K562 (cell line): ENCODE measurements at regions not wholly inside any gene's neighbourhood (a gene's known extent, or its start where the extent isn't known, plus 50 kb on each side); places are given as distances from the start of the nearest gene placed in this dataset.

Experiments
- ATAC-seq: fragments of 200-7000 bp; cut with Tn5 transposase; 3 replicates; pipeline ENCODE4 v1.9.1; 2020; ENCODE audit warnings: moderate library complexity
- BruUV-seq: library from RNA; stranded (reverse); fragments of 400-500 nt; replicated peaks from 2 replicates; lab custom pipeline; 2021; lab: Mats Ljungman, UMichigan
- CTCF ChIA-PET: fragments of 300-600 bp; formaldehyde crosslinking; extraction: SDS; loops from one replicate; lab custom pipeline; 2021; ENCODE audit warnings: low intra/inter-chr PET ratio; lab: Yijun Ruan, JAX
- POLR2A ChIA-PET: fragments of 300-600, 350-650 bp; sonication (Branson Sonifier 250); formaldehyde crosslinking; extraction: SDS; loops from one replicate; lab custom pipeline; 2021; ENCODE audit warnings: antibody characterized with exemption, inconsistent platforms; lab: Yijun Ruan, JAX
- DNase-seq, 4 experiments: peaks; one replicate each; pipeline versions ENCODE4 v3.0.0 to v3.0.0-alpha.2; 2011 to 2018; ENCODE audit warnings: low spot score in 3 of 4, mixed read lengths in 3 of 4; ENCODE audit errors: extremely low read depth in 1 of 4
- FAIRE-seq: peaks from 2 replicates; lab custom pipeline; 2011; peaks lifted over from hg19 to GRCh38; lab: Jason Lieb, UNC
- H2AFZ ChIP-seq: 2 replicates; pipeline ENCODE4 v1.6.0; 2011; ENCODE audit warnings: low read depth, low read length, control low read depth, inconsistent platforms
- H3K27ac ChIP-seq: fragments of 200-600 bp; 3 replicates; pipeline ENCODE4 v1.8.0; 2011; ENCODE audit warnings: low read depth, mild to moderate bottlenecking, control low read depth, inconsistent platforms, low read length, moderate library complexity, mixed read lengths; ENCODE audit errors: extremely low read depth
- H3K27me3 ChIP-seq, 2 experiments: fragments of 300-600 bp in 1 of 2; 2 replicates in 1 of 2; 3 replicates in 1 of 2; pipeline versions ENCODE4 v1.6.0 to v1.8.0; 2011; ENCODE audit warnings: inconsistent platforms in 2 of 2, low read length in 2 of 2, mild to moderate bottlenecking in 1 of 2, mixed read lengths in 1 of 2, moderate library complexity in 1 of 2; ENCODE audit not compliant: control insufficient read depth in 2 of 2, insufficient read depth in 2 of 2
- H3K36me3 ChIP-seq: fragments of 300-600 bp; 3 replicates; pipeline ENCODE4 v1.8.0; 2011; ENCODE audit warnings: mild to moderate bottlenecking, low read length, inconsistent platforms; ENCODE audit not compliant: control insufficient read depth, insufficient read depth
- H3K4me1 ChIP-seq, 2 experiments: fragments of 200-600 bp in 1 of 2; replicated peaks in 1 of 2; 2 replicates in 1 of 2; 3 replicates in 1 of 2; pipeline versions ENCODE4 v1.5.1 to v1.8.0; 2011; ENCODE audit warnings: inconsistent platforms in 2 of 2, low read length in 2 of 2, mild to moderate bottlenecking in 1 of 2, mixed read lengths in 1 of 2, moderate library complexity in 1 of 2; ENCODE audit not compliant: control insufficient read depth in 2 of 2, insufficient read depth in 2 of 2
- H3K4me2 ChIP-seq: 2 replicates; pipeline ENCODE4 v1.6.1; 2011; ENCODE audit warnings: low read length, control low read depth, inconsistent platforms, mixed read lengths; ENCODE audit not compliant: insufficient read depth
- H3K4me3 ChIP-seq: fragments of 200-600 bp; sonication (generic), shearing (Covaris generic); 2 replicates; pipeline ENCODE4 v1.5.1; 2016; ENCODE audit warnings: control low read depth, inconsistent platforms
- H3K79me2 ChIP-seq: fragments of 200-600 bp; 3 replicates; pipeline ENCODE4 v1.8.0; 2011; ENCODE audit warnings: low read length, inconsistent platforms; ENCODE audit not compliant: control insufficient read depth, insufficient read depth
- H3K9ac ChIP-seq, 2 experiments: 2 replicates each; pipeline versions ENCODE4 v1.6.0 to v1.6.1; 2011; ENCODE audit warnings: low read depth in 2 of 2, low read length in 2 of 2, control low read depth in 1 of 2, inconsistent platforms in 1 of 2, mild to moderate bottlenecking in 1 of 2, mixed read lengths in 1 of 2; ENCODE audit not compliant: insufficient read depth in 1 of 2
- H3K9me1 ChIP-seq: one replicate; pipeline ENCODE4 v1.6.0; 2011; ENCODE audit warnings: inconsistent platforms, mild to moderate bottlenecking, low read length, moderate library complexity; ENCODE audit not compliant: control insufficient read depth, insufficient read depth
- H3K9me3 ChIP-seq: replicated peaks from 2 replicates; pipeline ENCODE4 v1.5.1; 2011; ENCODE audit warnings: low read depth, low read length, inconsistent platforms; ENCODE audit not compliant: control insufficient read depth, insufficient read depth
- H4K20me1 ChIP-seq: replicated peaks from 2 replicates; pipeline ENCODE4 v1.6.1; 2011; ENCODE audit warnings: low read length, inconsistent platforms, mixed read lengths; ENCODE audit not compliant: control insufficient read depth, insufficient read depth
- BCOR ChIP-seq: fragments of 450-650 bp; IDR thresholded peaks from 2 replicates; pipeline ENCODE4 v1.6.1; 2016
- C11orf30 ChIP-seq: fragments of 450-650 bp; IDR thresholded peaks from 2 replicates; pipeline ENCODE4 v1.6.1; 2016; ENCODE audit warnings: low read depth, mild to moderate bottlenecking
- CHD4 ChIP-seq: fragments of 200-600 bp; sonication (generic); IDR thresholded peaks from 3 replicates; pipeline ENCODE4 v1.6.1; 2012; ENCODE audit warnings: low read depth, mild to moderate bottlenecking, mixed read lengths, low read length, inconsistent platforms; ENCODE audit not compliant: insufficient read depth, insufficient replicate concordance, poor library complexity, severe bottlenecking
- MAFF ChIP-seq: IDR thresholded peaks from 2 replicates; pipeline ENCODE4 v1.6.1; 2012; ENCODE audit warnings: low read length, improper control_type of control experiment
- MAFG ChIP-seq: fragments of 450-650 bp; conservative IDR thresholded peaks from 2 replicates; pipeline ENCODE4 v1.6.1; 2016; ENCODE audit warnings: missing genetic modification characterization, missing compliant biosample characterization
- MAFK ChIP-seq: IDR thresholded peaks from 2 replicates; pipeline ENCODE4 v1.6.1; 2011; ENCODE audit warnings: low read length, improper control_type of control experiment
- TAF7 ChIP-seq: fragments of 450-650 bp; IDR thresholded peaks from 2 replicates; pipeline ENCODE4 v1.6.1; 2016; ENCODE audit warnings: missing genetic modification characterization, missing compliant biosample characterization
- TCF7L2 ChIP-seq: fragments of 150-350 bp; IDR thresholded peaks from 2 replicates; pipeline ENCODE4 v1.6.1; 2016; ENCODE audit warnings: low read depth, mild to moderate bottlenecking, low read length, moderate library complexity
- TOE1 ChIP-seq, 2 experiments: fragments of 450-650 bp in 1 of 2; sonication (generic) in 1 of 2; formaldehyde crosslinking in 1 of 2; IDR thresholded peaks; 2 replicates each; pipeline versions ENCODE4 v1.7.1 to v1.8.0; 2016 to 2022; ENCODE audit warnings: borderline replicate concordance in 2 of 2, mild to moderate bottlenecking in 2 of 2, antibody characterized with exemption in 1 of 2, inconsistent platforms in 1 of 2, low read depth in 1 of 2, missing genetic modification reagents in 1 of 2, moderate library complexity in 1 of 2
- ZNF316 ChIP-seq: fragments of 450-650 bp; IDR thresholded peaks from 2 replicates; pipeline ENCODE4 v1.6.1; 2016
- in situ Hi-C: fragments of 300-500 bp; cut with MboI; formaldehyde crosslinking; loops from 4 replicates; pipeline ENCODE4 v1.15.0; 2018; ENCODE audit warnings: inconsistent platforms, mixed read lengths
- intact Hi-C: fragments of 100-400 bp; cut with micrococcal nuclease; formaldehyde crosslinking; loops from 2 replicates; pipeline ENCODE4 v1.14.2; 2022
- TF ChIP-seq, protein P1 (sequence below), 3 experiments: fragments of 200-800 bp in 1 of 3; sonication (Bioruptor generic) in 1 of 3; sonication (generic) in 1 of 3; formaldehyde crosslinking in 1 of 3; IDR thresholded peaks; 2 replicates each; pipeline versions ENCODE4 v1.6.1 to v1.8.0; 2016 to 2022; ENCODE audit warnings: mild to moderate bottlenecking in 2 of 3, missing compliant biosample characterization in 2 of 3, missing genetic modification characterization in 2 of 3, missing genetic modification reagents in 1 of 3
- TF ChIP-seq, protein P2 (sequence below), 3 experiments: IDR thresholded peaks in 2 of 3; conservative IDR thresholded peaks in 1 of 3; 2 replicates each; pipeline ENCODE4 v1.5.1; 2011 to 2012; ENCODE audit warnings: low read length in 3 of 3, mild to moderate bottlenecking in 3 of 3, control low read depth in 2 of 3, improper control_type of control experiment in 1 of 3, inconsistent platforms in 1 of 3, low read depth in 1 of 3, mixed read lengths in 1 of 3, moderate library complexity in 1 of 3; ENCODE audit not compliant: insufficient read depth in 2 of 3

DNA sequence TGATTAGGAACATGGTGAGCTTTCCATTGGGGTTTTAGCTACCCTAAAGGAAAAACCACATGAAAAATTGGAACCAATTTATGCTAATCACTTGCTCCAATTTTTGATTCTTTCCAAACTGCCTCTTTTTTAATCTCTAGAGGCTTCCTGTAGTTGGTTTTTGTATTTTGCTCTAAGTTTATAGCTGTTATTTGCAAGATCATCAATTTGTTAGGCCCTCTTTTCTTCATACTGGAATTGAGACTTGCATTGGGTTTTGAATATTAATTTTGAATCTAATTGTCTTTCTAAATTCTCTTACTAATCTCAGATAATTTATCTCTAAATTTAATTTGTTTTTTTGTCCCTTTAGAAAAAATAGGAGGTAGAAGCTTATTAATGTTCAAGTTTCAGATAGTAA, 713.3 kb downstream of the REEP3 start:
- BruUV-seq, result no TSS peak
- no peak overlapping the region for H2AFZ ChIP-seq
- CTCF ChIA-PET, result no interaction called here
- ATAC-seq, result no peak
- no peak for DNase-seq
- FAIRE-seq, result no peak
- no peaks in the 10 kb centered on the region for H3K36me3 ChIP-seq
- H3K9me1 ChIP-seq, result no peaks in the 10 kb centered on the region
- intact Hi-C loops, result no loop called here
- H3K9me3 ChIP-seq, result no peaks in the 10 kb centered on the region
- no peak overlapping the region for H3K27ac ChIP-seq
- no peak overlapping the region for H3K9ac ChIP-seq
- in situ Hi-C loops, result no loop called here
- no peaks in the 10 kb centered on the region for H3K79me2 ChIP-seq
- no peak overlapping the region for H3K4me3 ChIP-seq
- H4K20me1 ChIP-seq, result no peaks in the 10 kb centered on the region
- no peak for TF ChIP-seq BCOR
- TF ChIP-seq, protein P1, sequence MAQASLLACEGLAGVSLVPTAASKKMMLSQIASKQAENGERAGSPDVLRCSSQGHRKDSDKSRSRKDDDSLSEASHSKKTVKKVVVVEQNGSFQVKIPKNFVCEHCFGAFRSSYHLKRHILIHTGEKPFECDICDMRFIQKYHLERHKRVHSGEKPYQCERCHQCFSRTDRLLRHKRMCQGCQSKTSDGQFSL (CRISPR knock-in tag; IDR thresholded peaks at IDR 0.05), result no peak
- TF ChIP-seq, protein P1 (tag; IDR thresholded peaks at IDR 0.05), result no peak
- TF ChIP-seq MAFK, result peak; percentile 43; the same call in 1 of the 2 replicates
- 0 out of 2 replicates have a peak, but pooled peaks have one; percentile 35 for TF ChIP-seq MAFG (tag)
- TF ChIP-seq TAF7 (tag), result no peak
- TF ChIP-seq, protein P2, sequence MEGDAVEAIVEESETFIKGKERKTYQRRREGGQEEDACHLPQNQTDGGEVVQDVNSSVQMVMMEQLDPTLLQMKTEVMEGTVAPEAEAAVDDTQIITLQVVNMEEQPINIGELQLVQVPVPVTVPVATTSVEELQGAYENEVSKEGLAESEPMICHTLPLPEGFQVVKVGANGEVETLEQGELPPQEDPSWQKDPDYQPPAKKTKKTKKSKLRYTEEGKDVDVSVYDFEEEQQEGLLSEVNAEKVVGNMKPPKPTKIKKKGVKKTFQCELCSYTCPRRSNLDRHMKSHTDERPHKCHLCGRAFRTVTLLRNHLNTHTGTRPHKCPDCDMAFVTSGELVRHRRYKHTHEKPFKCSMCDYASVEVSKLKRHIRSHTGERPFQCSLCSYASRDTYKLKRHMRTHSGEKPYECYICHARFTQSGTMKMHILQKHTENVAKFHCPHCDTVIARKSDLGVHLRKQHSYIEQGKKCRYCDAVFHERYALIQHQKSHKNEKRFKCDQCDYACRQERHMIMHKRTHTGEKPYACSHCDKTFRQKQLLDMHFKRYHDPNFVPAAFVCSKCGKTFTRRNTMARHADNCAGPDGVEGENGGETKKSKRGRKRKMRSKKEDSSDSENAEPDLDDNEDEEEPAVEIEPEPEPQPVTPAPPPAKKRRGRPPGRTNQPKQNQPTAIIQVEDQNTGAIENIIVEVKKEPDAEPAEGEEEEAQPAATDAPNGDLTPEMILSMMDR (IDR thresholded peaks at IDR 0.05 in 2 of 3, conservative IDR thresholded peaks at IDR 0.05 in 1 of 3; ENCODE audit: insufficient read depth in 2 of 3, low read depth in 1 of 3, low read length in 3 of 3), result no peak
- peak; percentile 56; the same call in 1 of the 2 replicates for TF ChIP-seq ZNF316
- no peak for TF ChIP-seq TCF7L2
- peak; percentile 41; the same call in 1 of the 2 replicates for TF ChIP-seq C11orf30
- peak; percentile 59 for TF ChIP-seq MAFF
- TF ChIP-seq TOE1 (IDR thresholded peaks at IDR 0.05; ENCODE audit: borderline replicate concordance), result no peak
- TF ChIP-seq TOE1 (CRISPR knock-in tag; IDR thresholded peaks at IDR 0.05; ENCODE audit: borderline replicate concordance, low read depth), result no peak
- no peak for TF ChIP-seq CHD4
- TF ChIP-seq, all 486 proteins: peak for 5
- POLR2A ChIA-PET, result no interaction called here
- Histone ChIP-seq H3K4me2 (no peak overlapping the region), H3K27me3 (no peaks in the 10 kb centered on the region), H3K4me1 (no peaks in the 10 kb centered on the region)
